Activated CD4-positive, alpha-beta memory T cell treated with anti-CD3 and anti-CD28 coated beads, Interleukin-2, amount 10 ng/mL, durations not matched to agents 7 days and 5 days (primary cell): ENCODE measurements at regions not wholly inside any gene's neighbourhood (a gene's known extent, or its start where the extent isn't known, plus 50 kb on each side); places are given as distances from the start of the nearest gene placed in this dataset.

ENCODE experiments used
- CTCF ChIA-PET: fragments of 350-600 bp; sonication (Branson Sonifier 250); formaldehyde crosslinking; loops from one replicate; lab custom pipeline; 2021; ENCODE audit warnings: antibody characterized with exemption, inconsistent platforms; lab: Charles Lee
- POLR2A ChIA-PET: fragments of 350-600 bp; sonication (Branson Sonifier 250); formaldehyde crosslinking; loops from one replicate; lab custom pipeline; 2021; ENCODE audit warnings: antibody characterized with exemption; lab: Charles Lee
- DNase-seq: peaks from one replicate; pipeline ENCODE4 v3.0.0-alpha.2; 2020
- H3K27ac Mint-ChIP-seq: one replicate; pipeline ENCODE4 v1.8.0; 2021; ENCODE audit warnings: mild to moderate bottlenecking, mixed read lengths
- H3K27me3 Mint-ChIP-seq: one replicate; pipeline ENCODE4 v1.8.0; 2021; ENCODE audit warnings: mixed read lengths
- H3K36me3 Mint-ChIP-seq: one replicate; pipeline ENCODE4 v1.8.0; 2021; ENCODE audit warnings: low read depth, mixed read lengths
- H3K4me1 Mint-ChIP-seq: one replicate; pipeline ENCODE4 v1.8.0; 2021; ENCODE audit warnings: mixed read lengths
- H3K4me3 Mint-ChIP-seq: one replicate; pipeline ENCODE4 v1.8.0; 2021; ENCODE audit warnings: mild to moderate bottlenecking, mixed read lengths
- H3K9me3 Mint-ChIP-seq: one replicate; pipeline ENCODE4 v1.8.0; 2021; ENCODE audit warnings: mixed read lengths

GRCh38 chr1:39131940-39132339, 72.6 kb upstream of the MACF1 start:
- no peak overlapping the region for H3K4me3 Mint-ChIP-seq
- peaks cover 4% of the 10 kb centered on the region for H3K4me1 Mint-ChIP-seq
- CTCF ChIA-PET = interaction anchor here (1.0 to 1.6 kb wide), 3 partner anchors 10 to 127 kb away, joined by 3 to 4 read pairs (median 3); no protein-coding TSS in a partner anchor
- H3K27me3 Mint-ChIP-seq = no peaks in the 10 kb centered on the region
- no peaks in the 10 kb centered on the region for H3K36me3 Mint-ChIP-seq
- H3K27ac Mint-ChIP-seq = no peak overlapping the region
- H3K9me3 Mint-ChIP-seq = no peaks in the 10 kb centered on the region
- POLR2A ChIA-PET = interaction anchor here (1.0 kb wide), 1 partner anchor 61 kb away, joined by 3 read pairs; no protein-coding TSS in a partner anchor
- DNase-seq = no peak

DNA sequence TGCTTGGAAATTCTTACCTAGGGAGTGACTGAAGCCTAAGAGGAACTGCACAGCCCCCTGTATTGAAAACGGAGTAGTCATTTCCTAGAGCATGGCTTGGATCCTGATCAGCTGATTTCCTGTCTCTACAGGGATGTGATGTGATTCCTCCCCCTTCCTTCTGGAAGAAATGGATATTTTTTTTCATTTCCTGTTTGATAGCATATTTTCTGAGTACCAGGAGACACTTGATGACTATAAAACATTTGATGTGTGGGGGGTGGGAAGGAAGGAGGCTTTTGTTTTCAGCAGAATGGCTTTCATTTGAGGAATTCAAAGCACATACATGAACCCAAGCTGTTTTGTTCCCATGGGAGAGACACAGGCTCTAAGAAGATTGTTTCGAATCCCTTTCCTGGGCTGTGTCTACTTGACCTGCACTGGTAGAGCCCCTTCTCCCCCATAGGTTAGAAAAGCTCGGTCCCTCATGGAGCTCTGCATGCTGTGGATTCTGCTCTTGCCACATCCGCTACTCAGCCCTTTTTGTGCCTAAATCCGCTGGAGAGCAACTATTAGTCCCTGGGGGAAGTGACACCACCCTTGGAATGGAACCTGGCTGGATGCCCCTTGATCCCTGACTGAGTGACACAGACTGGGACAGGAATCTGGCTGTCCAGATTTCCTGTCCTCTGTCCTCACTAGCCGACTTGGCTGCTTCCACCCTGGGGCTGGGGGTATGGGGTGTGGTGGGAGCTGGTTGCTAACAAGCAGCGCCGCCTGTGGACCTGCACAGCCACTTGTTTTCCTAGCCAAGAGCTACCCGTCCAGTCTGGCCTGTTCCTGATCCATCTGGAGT, 71.8 kb upstream of the MACF1 start:
- H3K27ac Mint-ChIP-seq = no peak overlapping the region
- H3K9me3 Mint-ChIP-seq = no peaks in the 10 kb centered on the region
- no peaks in the 10 kb centered on the region for H3K36me3 Mint-ChIP-seq
- ChIA-PET POLR2A (interaction anchor here (1.0 kb wide), 1 partner anchor 60 kb away, joined by 3 read pairs; no protein-coding TSS in a partner anchor), CTCF (interaction anchor here (1.0 to 1.6 kb wide), 2 partner anchors 9 to 126 kb away, joined by 3 to 4 read pairs; no protein-coding TSS in a partner anchor)
- no peak for DNase-seq
- no peaks in the 10 kb centered on the region for H3K27me3 Mint-ChIP-seq
- H3K4me1 Mint-ChIP-seq = peaks cover 4% of the 10 kb centered on the region
- no peak overlapping the region for H3K4me3 Mint-ChIP-seq

GRCh38 chr1:39133340-39133684, 71.2 kb upstream of the MACF1 start:
- Mint-ChIP-seq H3K27ac (no peak overlapping the region), H3K36me3 (no peaks in the 10 kb centered on the region), H3K27me3 (no peaks in the 10 kb centered on the region), H3K4me3 (no peak overlapping the region), H3K4me1 (peaks cover 4% of the 10 kb centered on the region), H3K9me3 (no peaks in the 10 kb centered on the region)
- DNase-seq = no peak
- ChIA-PET CTCF (no interaction called here), POLR2A (no interaction called here)

GRCh38 chr1:39134768-39135333, 69.6 kb upstream of the MACF1 start:
- DNase-seq = no peak
- no peaks in the 10 kb centered on the region for H3K27me3 Mint-ChIP-seq
- POLR2A ChIA-PET = no interaction called here
- peaks cover 4% of the 10 kb centered on the region for H3K4me1 Mint-ChIP-seq
- H3K4me3 Mint-ChIP-seq = no peak overlapping the region
- H3K27ac Mint-ChIP-seq = no peak overlapping the region
- H3K9me3 Mint-ChIP-seq = no peaks in the 10 kb centered on the region
- CTCF ChIA-PET = no interaction called here
- H3K36me3 Mint-ChIP-seq = no peaks in the 10 kb centered on the region

DNA sequence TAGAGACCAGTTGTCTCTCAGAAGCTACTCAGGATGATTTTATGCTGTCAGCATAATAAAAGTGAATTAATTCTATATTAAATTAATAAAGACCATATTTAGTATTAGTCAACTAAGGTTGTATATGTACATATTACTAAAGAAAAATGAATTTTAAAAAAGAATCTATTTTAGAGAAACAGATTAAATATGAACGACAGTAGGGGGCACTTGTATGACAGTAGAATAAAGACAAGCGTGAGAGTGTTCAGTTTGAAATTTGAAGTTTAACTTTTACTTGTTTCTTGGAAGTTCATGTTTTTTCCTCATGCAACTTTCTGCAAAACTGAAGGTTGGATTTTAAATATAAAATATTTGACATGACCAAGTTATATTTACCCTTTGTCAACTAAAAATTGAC, 67.9 kb upstream of the MACF1 start:
- Mint-ChIP-seq H3K27me3 (no peaks in the 10 kb centered on the region), H3K4me1 (no peaks in the 10 kb centered on the region), H3K4me3 (no peak overlapping the region), H3K36me3 (no peaks in the 10 kb centered on the region), H3K9me3 (no peaks in the 10 kb centered on the region), H3K27ac (no peak overlapping the region)
- ChIA-PET CTCF (interaction anchor here (0.6 kb wide), 1 partner anchor 9 kb away, joined by 3 read pairs; no protein-coding TSS in a partner anchor), POLR2A (no interaction called here)
- DNase-seq = no peak

- H3K27me3 Mint-ChIP-seq = no peaks in the 10 kb centered on the region
- ChIA-PET CTCF (interaction anchor here (0.6 kb wide), 1 partner anchor 128 kb away, joined by 3 read pairs; no protein-coding TSS in a partner anchor), POLR2A (interaction anchor here (0.6 kb wide), 1 partner anchor 46 kb away, joined by 3 read pairs; no protein-coding TSS in a partner anchor)
Observed at GRCh38 chr1:39139723-39140360, 64.7 kb upstream of the MACF1 start.

GRCh38 chr1:39141925-39142324, 62.6 kb upstream of the MACF1 start:
- Mint-ChIP-seq H3K9me3 (no peaks in the 10 kb centered on the region), H3K27me3 (peaks cover 6% of the 10 kb centered on the region), H3K4me1 (no peaks in the 10 kb centered on the region), H3K36me3 (no peaks in the 10 kb centered on the region), H3K27ac (no peak overlapping the region), H3K4me3 (no peak overlapping the region)
- DNase-seq = no peak
- ChIA-PET CTCF (interaction anchor here (1.2 to 1.5 kb wide), 2 partner anchors 10 to 43 kb away, joined by 3 to 7 read pairs; no protein-coding TSS in a partner anchor), POLR2A (interaction anchor here (0.8 to 1.0 kb wide), 2 partner anchors 8 to 23 kb away, joined by 3 to 4 read pairs; no protein-coding TSS in a partner anchor)

More at GRCh38 chr1:39139723-39140360, 64.7 kb upstream of the MACF1 start:
- no peak overlapping the region for H3K4me3 Mint-ChIP-seq
- no peaks in the 10 kb centered on the region for H3K4me1 Mint-ChIP-seq
- no peaks in the 10 kb centered on the region for H3K9me3 Mint-ChIP-seq
- no peak overlapping the region for H3K27ac Mint-ChIP-seq
- DNase-seq = no peak
- no peaks in the 10 kb centered on the region for H3K36me3 Mint-ChIP-seq

GRCh38 chr1:39142401-39143060, 62.0 kb upstream of the MACF1 start:
- POLR2A ChIA-PET = interaction anchor here (0.8 to 1.0 kb wide), 2 partner anchors 8 to 22 kb away, joined by 3 to 4 read pairs; no protein-coding TSS in a partner anchor
- Mint-ChIP-seq H3K27ac (no peak overlapping the region), H3K4me3 (no peak overlapping the region), H3K9me3 (no peaks in the 10 kb centered on the region), H3K36me3 (no peaks in the 10 kb centered on the region), H3K4me1 (no peaks in the 10 kb centered on the region), H3K27me3 (peaks cover 9% of the 10 kb centered on the region)
- no peak for DNase-seq
- CTCF ChIA-PET = interaction anchor here (1.2 kb wide), 1 partner anchor 10 kb away, joined by 3 read pairs; no protein-coding TSS in a partner anchor

- no peak overlapping the region for H3K4me3 Mint-ChIP-seq
- no peaks in the 10 kb centered on the region for H3K36me3 Mint-ChIP-seq
- H3K4me1 Mint-ChIP-seq = no peaks in the 10 kb centered on the region
- POLR2A ChIA-PET = no interaction called here
- peaks cover 21% of the 10 kb centered on the region for H3K27me3 Mint-ChIP-seq
- no peak overlapping the region for H3K27ac Mint-ChIP-seq
- no peaks in the 10 kb centered on the region for H3K9me3 Mint-ChIP-seq
- no peak for DNase-seq
- CTCF ChIA-PET = no interaction called here
Observed at GRCh38 chr1:39144924-39145323, 59.6 kb upstream of the MACF1 start.

DNA sequence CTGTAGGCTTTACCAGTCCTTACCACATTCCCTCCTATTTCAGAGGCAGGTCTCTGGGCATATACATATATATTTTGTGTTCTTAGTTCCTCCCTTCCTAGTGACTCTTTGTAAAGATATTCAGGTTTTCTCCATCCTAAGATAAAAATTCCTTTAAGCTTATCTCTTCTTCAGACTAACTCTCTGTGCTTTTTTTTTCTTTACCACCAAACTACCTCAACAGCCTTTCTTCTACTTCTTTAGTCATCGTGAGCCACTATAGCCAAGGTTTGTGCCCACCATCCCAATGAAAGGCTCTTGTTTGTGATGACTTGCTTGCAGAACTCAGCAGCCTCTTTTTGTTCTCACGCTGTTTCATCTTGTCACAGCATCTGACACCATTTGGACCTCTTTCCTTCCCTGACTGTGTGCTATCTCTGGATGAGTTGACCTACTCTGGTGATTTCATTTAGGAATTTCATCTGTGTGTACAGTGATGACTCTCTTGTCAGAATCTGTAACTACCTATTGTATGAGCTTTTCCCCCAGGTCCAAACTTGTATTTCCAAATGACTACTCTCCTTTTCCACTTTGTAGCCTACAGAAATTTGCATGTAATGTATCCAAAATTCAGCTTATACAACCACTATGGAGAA, 59.0 kb upstream of the MACF1 start:
- no peak overlapping the region for H3K27ac Mint-ChIP-seq
- no peak overlapping the region for H3K4me3 Mint-ChIP-seq
- ChIA-PET CTCF (interaction anchor here (1.1 kb wide), 1 partner anchor 9 kb away, joined by 3 read pairs; no protein-coding TSS in a partner anchor), POLR2A (no interaction called here)
- H3K36me3 Mint-ChIP-seq = no peaks in the 10 kb centered on the region
- no peaks in the 10 kb centered on the region for H3K4me1 Mint-ChIP-seq
- no peak for DNase-seq
- no peaks in the 10 kb centered on the region for H3K9me3 Mint-ChIP-seq
- H3K27me3 Mint-ChIP-seq = peaks cover 21% of the 10 kb centered on the region

- CTCF ChIA-PET = interaction anchor here (1.1 kb wide), 1 partner anchor 10 kb away, joined by 3 read pairs; no protein-coding TSS in a partner anchor
- POLR2A ChIA-PET = no interaction called here
Observed at GRCh38 chr1:39146681-39147080, 57.8 kb upstream of the MACF1 start.

More at GRCh38 chr1:39146681-39147080, 57.8 kb upstream of the MACF1 start:
- no peaks in the 10 kb centered on the region for H3K36me3 Mint-ChIP-seq
- H3K4me1 Mint-ChIP-seq = no peaks in the 10 kb centered on the region
- peaks cover 32% of the 10 kb centered on the region for H3K27me3 Mint-ChIP-seq
- H3K27ac Mint-ChIP-seq = no peak overlapping the region
- no peak overlapping the region for H3K4me3 Mint-ChIP-seq
- DNase-seq = no peak
- H3K9me3 Mint-ChIP-seq = no peaks in the 10 kb centered on the region
